Kasumi-1 (cell line): ENCODE measurements at regions not wholly inside any gene's neighbourhood (a gene's known extent, or its start where the extent isn't known, plus 50 kb on each side); places are given as distances from the start of the nearest gene placed in this dataset.

Experiments
- DNase-seq, 2 experiments: peaks; one replicate each; lab custom pipeline; 2025; lab: John Stamatoyannopoulos, UW

DNA sequence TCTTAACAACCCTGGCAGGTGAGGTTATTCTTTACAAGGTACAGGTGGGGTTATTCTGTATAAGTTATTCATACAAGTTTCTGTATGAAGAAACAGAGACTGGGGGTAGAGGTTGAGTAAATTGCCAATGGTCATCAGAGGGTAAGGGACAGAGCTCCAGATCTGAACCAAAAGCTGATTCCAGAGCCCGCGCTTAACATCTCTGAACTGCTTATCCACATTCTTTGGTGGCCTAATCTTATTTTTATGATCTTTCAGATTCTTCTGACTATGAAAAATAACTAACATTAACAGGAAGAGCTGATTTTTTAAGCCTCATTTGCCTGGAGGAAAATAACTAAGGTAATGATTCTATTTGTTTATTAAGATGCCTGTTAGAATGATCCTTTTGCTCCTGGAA, 63.9 kb upstream of the BARHL2 start:
- no peak for DNase-seq

GRCh38 chr1:90779573-90779972, 62.5 kb upstream of the BARHL2 start:
- no peak for DNase-seq

- DNase-seq: no peak
Measured at GRCh38 chr1:90778486-90778885, 61.4 kb upstream of the BARHL2 start.

DNA sequence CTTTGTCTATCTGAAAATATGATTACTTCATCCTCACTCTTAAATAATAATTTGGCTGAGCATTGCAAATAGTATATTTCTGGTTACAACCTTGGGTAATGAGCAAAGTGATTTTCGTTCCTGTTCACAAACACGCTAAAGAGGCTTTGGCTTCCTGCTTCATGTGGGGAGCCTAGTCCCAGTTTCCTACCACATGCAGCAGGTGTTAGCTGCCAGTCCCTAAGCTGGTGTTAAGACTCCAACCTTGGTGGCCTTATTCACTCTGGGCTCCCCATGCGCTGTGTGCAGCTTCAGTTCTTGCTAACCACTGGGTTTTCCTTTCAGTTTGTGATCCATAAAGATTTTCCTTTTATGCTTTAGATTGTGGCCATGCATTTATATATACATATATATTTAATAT, 56.7 kb upstream of the BARHL2 start:
- no peak for DNase-seq

- no peak for DNase-seq
Measured at GRCh38 chr1:90768826-90769225, 51.7 kb upstream of the BARHL2 start.

GRCh38 chr1:90768098-90768497, 51.0 kb upstream of the BARHL2 start:
- DNase-seq: no peak
